Fibroblast of pulmonary artery (primary cell): ENCODE measurements at regions not wholly inside any gene's neighbourhood (a gene's known extent, or its start where the extent isn't known, plus 50 kb on each side); places are given as distances from the start of the nearest gene placed in this dataset.
"Not testable (repeated sequence)": the region's sequence is repeated elsewhere in the genome, so short reads cannot be mapped to it uniquely, and the experiment has no call there.

Source experiments
- DNase-seq: peaks from one replicate; pipeline ENCODE4 v3.0.0-alpha.2; 2010; ENCODE audit warnings: low read depth
- H3K4me3 ChIP-seq: replicated peaks from 2 replicates; pipeline ENCODE4 v1.5.1; 2011; ENCODE audit warnings: low read depth, mild to moderate bottlenecking, control low read depth, low read length, moderate library complexity
- CTCF ChIP-seq: IDR thresholded peaks from 2 replicates; pipeline ENCODE4 v1.5.1; 2011; ENCODE audit warnings: mild to moderate bottlenecking, control low read depth, low read length, inconsistent platforms; ENCODE audit errors: missing control alignments

DNA sequence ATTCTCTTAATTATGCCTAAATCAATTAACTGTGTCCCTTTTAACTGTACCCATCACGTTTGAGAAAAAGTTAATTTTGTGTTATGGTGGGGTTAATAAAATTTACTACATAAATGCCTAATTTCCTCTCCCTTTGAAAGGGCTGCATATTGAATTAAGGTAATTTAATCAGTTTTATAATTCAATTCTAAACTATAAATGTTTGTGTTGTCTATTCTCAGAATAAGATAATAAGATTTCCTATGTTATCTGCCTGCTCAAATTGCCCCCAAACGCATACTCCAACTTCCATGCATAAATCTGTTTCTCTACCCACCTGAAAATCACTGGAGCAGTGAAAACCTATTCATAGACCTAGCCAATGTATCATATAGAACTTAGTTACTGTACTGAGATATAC lies 1716.1 kb downstream of the SI start:
- no peak overlapping the region for H3K4me3 ChIP-seq
- no peak for TF ChIP-seq CTCF
- no peak for DNase-seq

DNA sequence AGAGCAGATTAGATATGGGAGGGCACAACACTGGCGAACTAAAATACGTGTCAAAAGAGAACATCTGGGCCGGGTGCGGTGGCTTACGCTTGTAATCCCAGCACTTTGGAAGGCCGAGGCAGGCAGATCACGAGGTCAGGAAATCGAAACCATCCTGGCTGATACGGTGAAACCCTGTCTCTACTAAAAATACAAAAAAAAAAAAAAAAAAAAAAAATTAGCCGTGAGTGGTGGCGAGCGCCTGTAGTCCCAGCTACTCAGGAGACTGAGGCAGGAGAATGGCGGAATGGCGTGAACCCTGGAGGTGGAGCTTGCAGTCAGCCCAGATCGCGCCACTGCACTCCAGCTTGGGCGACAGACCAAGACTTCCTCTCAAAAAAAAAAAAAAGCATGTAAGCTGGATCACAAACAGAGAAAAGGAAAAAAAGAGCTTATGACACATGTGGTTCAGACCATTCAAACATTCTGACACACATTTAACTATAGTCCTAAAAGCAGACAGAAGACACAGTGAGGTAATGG lies 1716.9 kb downstream of the SI start:
- not testable (repeated sequence) for H3K4me3 ChIP-seq, DNase-seq

DNA sequence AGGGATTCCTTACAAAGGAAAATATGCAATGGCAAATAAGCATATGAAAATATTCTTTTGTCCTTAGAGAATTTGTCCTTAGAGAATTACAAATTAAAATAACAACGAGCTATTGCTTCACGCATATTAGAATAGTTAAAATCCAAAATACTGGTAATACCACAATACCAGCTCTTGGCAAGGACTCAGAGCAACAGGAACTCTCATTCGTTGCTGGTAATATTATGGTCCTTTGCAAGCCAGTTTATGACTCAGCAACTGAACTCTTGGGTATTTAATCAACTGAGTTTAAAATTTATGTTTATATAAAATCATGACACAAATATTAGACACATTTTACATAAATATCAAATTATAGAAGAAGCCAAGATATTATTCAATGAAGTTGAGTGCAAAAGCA lies 1730.4 kb downstream of the SI start:
- no peak overlapping the region for H3K4me3 ChIP-seq
- peak; percentile 5 for DNase-seq
- no peak for TF ChIP-seq CTCF

DNA sequence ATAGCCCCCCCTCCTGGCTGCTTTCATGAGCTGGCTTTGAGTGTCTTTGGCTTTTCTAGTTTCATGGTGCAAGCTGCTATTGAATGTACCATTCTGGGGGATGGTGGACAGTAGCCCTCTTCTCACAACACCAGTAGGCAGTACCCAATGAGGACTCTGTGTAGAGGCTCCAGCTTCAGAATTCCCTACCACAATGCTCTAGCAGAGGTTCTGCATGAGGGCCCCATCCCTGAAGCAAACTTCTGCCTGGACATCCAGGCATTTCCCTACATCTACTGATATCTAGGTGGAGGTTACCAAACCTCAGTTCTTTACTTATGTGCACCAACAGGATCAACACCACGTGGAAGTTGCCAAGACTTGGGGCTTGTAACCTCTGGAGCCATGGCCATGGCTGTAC lies 1742.9 kb downstream of the SI start:
- no peak overlapping the region for H3K4me3 ChIP-seq
- no peak for TF ChIP-seq CTCF
- no peak for DNase-seq

- DNase-seq = no peak
- no peak for TF ChIP-seq CTCF
- H3K4me3 ChIP-seq = no peak overlapping the region
Observed at GRCh38 chr3:163328680-163329079, 1749.6 kb downstream of the SI start.

DNA sequence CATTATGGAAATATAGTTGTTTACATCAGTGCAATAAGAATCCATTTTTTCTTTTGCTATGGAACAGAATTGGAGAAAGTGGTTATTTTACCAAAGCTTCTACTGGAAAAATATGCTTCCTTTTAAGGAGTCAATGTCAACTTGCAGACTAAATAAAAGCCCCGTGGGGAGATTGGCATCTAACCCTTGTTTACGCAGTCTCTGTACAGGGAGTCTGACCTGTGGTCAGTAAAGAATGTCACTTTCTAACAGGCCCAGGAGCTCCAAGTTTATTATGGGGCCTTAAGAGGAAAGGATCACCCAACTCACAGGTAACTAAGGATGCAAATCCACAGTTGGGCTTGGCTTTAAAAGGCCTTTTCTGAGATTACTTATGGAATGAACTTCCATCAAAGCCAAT lies 1751.2 kb downstream of the SI start:
- no peak for TF ChIP-seq CTCF
- DNase-seq = no peak
- H3K4me3 ChIP-seq = no peak overlapping the region

DNA sequence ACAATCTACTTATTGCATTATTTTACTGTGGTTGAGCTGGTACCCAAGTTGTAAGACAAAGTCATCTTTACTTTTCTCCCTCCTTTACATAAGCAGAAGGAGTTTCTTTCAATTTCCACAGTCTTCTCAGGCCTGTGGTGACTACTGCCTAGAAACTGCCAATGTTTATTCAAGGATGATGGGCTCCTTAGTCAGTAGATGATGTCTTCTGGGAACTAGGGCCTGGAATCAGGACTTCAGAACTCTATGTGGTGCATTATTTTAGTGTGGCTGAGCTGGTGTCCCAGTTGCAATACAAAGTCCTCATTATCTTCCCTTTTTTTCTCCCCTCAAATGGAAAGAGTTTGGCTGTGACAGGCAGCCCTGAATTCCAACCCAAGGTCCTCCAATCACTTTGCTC lies 1762.5 kb downstream of the SI start:
- no peak for TF ChIP-seq CTCF
- DNase-seq = no peak
- no peak overlapping the region for H3K4me3 ChIP-seq
